CD4-positive, alpha-beta T cell treated with Interleukin-6 for 4 hours (primary cell): ENCODE measurements at regions not wholly inside any gene's neighbourhood (a gene's known extent, or its start where the extent isn't known, plus 50 kb on each side); places are given as distances from the start of the nearest gene placed in this dataset.
A peak's percentile ranks its signal among the peaks of the same experiment; 100 is the strongest.

Source experiments
- DNase-seq: peaks from one replicate; pipeline ENCODE4 v3.0.0-alpha.2; 2020; ENCODE audit warnings: mixed read lengths

- DNase-seq: no peak
Measured at GRCh38 chr3:7793786-7794185, 707.8 kb upstream of the LMCD1 start.

GRCh38 chr3:7798276-7798675 is 703.3 kb upstream of the LMCD1 start:
- no peak for DNase-seq

DNA sequence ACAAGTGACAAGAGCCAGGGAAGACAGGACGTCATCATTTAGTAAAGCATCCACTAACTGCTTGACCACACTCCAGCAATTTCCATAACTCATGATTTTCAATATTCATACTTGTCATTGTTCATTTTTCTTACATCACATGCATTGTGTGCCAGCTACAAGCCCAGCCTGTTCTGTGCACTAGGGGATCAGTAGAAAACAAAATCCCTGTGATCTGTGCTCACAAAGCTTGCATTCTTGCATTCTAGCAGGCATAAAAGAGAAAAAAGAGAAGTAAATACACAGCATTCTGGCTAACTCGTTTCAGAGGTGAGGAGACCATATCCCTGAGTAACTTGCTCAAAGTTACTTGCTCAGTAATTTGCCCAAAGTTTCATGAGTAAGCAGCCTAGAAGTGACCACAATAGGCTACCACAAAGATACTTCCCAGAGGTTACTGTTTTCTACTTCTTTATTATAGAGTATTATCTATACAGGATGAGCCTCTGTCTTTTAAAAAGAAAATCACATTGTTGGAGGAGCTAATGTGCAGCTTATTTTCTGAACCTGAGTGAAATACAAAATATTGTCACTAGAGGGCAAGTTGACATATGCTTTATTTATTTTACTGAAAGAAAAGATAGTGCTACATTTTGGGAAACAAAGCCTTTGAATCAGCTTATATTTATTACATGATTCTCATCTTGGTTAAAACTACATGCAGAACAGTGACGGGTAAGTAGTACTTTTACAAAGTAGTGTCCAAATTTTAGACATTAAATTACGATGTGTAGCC is 701.4 kb upstream of the LMCD1 start:
- no peak for DNase-seq

DNA sequence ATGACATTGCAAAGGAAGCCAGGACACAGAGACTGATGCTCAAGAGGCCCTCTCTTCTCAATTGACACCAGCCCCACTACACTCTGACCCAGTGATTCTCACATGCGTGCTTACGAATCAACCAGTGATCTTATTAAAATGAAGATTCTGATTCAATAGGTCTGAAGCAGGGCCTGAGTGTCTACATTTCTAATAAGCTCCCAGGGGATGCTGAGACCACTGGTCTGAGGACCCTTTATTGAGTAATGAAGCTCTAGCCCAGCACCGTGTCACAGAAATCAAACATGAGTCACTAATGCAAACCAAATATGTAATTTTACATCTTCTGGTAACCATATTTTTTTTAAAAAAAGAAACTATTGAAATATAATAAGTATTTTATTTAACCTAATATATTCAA is 689.1 kb upstream of the LMCD1 start:
- no peak for DNase-seq

DNA sequence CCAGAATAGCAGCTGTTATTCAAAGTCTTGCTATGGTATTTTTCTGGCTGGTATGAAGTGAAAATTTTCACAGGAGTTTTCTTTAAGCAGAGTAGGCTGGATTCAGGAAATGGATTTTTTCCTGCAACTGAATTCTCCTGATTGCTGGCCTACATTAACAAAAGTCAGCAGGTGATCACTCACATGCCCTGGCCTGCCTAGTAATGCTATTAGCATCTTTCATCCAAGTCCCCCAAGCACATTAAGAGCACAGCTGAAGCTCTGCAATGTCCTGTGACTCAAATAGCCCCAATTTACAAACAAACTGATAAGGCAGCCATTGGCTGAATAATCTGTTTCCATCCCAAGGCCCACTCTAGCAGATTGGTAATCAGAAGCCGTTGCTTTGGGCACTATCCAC is 688.3 kb upstream of the LMCD1 start:
- no peak for DNase-seq

GRCh38 chr3:7817239-7817638 is 684.4 kb upstream of the LMCD1 start:
- DNase-seq: no peak

DNA sequence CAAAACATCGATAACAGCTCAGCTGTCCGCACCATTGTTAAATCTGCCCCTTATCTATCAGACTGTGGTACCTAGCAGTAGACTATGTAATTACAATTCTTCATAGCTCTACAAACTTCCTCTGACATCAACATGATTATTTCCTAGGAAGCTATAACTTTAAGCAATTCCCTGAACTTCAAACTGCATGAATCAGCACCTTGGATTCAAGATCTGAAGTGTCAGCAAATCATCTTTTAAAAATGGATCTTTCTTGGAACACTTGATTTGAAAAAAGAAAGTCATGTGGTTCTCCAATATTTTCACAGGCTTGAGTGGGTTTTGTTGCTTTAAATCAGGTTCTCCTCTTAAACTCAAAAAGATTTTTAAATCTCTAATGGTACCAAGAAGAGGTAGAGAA is 680.7 kb upstream of the LMCD1 start:
- no peak for DNase-seq

DNA sequence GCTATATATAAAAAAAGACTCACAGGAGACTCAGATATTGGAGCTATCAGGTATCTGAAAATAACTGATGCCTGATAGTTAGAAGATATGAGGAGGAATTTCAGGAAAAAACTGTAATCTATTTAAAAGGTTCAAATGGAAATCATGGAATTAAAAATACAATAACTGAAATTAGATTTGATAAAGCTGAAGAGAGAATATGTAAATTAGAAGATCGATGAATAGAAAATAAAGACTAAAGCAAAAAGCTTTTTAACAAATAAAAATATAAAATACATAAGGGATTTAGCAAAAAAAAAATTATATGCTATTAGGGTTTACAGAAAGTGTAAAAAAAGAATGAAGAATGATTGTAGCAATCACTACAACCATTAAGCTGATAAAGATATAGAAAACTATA is 679.8 kb upstream of the LMCD1 start:
- DNase-seq: no peak

- DNase-seq: no peak
Measured at GRCh38 chr3:7841451-7841850, 660.2 kb upstream of the LMCD1 start.

- DNase-seq: no peak
Measured at GRCh38 chr3:7843441-7843840, 658.2 kb upstream of the LMCD1 start.

GRCh38 chr3:7847021-7847420 is 654.6 kb upstream of the LMCD1 start:
- no peak for DNase-seq

DNA sequence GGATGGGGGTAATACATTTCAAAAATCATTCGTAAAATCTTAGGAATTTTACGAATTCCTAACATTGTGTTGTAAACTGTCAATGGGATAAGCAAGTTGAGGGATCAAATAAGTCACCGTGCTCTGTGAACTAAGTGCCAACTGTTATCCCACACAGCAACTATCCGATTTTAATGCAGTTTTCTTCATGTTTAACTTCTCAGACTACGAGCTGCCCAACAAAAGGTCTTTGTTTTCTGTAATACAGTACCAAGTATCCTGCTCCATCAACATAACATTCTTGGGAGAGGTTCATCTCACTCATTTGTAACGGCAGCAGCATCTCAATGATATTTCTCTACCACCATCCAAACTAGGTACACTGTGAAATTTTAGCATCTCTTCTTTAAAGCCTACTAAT is 654.1 kb upstream of the LMCD1 start:
- DNase-seq: no peak

DNA sequence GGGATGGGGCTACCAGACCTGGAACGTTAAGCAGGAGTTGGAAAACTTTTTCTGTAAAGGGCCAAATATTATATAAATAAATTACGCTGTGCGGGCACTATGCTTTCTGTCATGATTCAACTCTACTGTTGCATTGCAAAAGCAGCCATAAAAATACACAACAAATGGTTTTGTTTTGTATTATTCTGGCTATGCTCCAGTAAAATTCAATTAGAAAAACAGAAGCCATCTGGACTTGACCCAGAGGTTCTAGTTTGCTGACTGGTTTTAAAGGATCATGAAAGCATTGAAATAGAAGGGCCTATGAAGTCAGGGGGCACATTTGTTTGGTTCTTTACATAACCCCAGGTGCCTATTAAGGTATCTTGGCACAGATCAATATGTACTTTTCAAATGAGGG is 647.4 kb upstream of the LMCD1 start:
- DNase-seq: no peak

- no peak for DNase-seq
Measured at GRCh38 chr3:7854721-7855120, 646.9 kb upstream of the LMCD1 start.

DNA sequence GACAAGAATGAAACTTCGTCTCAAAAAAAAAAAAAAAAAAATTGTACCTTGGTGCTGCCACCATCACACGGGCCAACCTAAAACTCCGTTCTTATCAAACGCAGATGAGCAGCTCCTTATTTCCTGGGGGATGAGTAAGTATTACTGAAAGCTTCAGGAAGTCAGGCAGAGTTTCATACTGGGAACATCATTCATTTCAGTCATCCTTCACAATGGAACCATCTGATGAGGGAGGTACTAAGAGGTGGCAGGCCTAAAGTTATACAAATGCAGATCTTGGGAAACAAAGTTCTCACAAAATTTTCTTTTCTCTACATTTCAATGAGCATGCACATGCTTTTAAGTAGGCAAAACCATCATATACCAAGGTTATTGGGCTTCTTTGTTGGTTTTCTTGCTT is 636.0 kb upstream of the LMCD1 start:
- DNase-seq: no peak

GRCh38 chr3:7867587-7867986 is 634.0 kb upstream of the LMCD1 start:
- DNase-seq: no peak

- no peak for DNase-seq
Measured at GRCh38 chr3:7871003-7871560, 630.5 kb upstream of the LMCD1 start.

DNA sequence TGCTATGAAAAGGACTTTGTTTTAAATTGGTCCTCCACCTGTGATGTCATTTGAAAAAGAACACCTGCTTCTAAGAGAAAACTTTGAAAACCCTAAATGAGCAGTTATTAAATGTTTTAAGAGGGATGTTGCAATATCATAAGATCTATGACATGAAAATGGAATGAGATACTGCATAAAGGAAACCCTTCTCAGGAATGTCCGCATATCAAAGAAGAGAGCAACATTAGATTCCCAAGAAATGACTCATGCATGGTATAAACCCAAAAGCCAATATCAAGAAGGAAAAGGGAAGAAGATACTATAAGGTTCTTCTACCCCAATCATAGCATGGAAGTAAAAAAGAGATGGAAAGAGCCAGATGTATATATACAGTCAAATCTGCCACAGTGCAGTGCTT is 627.5 kb upstream of the LMCD1 start:
- no peak for DNase-seq

DNA sequence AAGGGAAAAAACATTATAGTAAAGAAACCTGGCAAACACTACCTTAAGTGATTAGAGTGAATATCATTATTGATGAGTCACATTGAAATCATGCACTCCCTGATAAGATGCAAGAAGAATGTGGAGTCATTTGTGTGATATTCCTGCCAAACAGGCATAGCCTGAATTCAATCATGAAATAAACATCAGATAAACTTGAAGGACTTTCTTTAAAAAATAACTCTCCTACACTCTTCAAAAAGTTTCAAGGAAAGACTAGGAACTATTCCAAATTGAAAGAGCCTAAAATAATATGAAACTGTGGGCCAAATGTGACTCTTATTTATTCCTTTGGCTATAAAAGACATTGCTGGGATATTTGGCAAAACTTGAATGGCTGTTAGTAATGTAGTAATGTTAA is 625.7 kb upstream of the LMCD1 start:
- no peak for DNase-seq

DNA sequence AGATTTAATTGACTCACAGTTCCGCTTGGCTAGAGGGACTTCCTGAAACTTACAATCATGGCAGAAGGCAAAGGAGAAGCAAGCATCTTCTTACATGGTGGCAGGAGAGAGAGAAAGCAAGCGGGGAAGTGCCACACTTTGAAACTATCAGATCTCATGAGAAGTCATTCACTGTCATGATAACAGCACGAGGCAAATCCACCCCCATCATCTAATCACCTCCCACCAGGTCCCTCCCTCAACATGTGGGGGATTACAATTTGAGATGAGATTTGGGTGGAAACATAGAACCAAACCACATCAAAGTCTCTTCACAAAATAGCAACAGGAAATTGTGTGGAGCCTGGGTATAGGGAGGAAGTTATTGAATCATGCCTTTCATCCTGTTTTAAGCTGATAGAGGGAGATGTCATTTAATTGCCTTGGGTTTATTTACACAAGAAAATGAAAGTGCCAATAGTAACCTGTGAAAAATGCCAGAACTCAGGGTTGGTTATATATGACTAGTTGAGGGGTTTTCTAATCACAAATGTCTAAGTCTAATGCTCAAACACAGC is 624.8 kb upstream of the LMCD1 start:
- peak; percentile 67 for DNase-seq

DNA sequence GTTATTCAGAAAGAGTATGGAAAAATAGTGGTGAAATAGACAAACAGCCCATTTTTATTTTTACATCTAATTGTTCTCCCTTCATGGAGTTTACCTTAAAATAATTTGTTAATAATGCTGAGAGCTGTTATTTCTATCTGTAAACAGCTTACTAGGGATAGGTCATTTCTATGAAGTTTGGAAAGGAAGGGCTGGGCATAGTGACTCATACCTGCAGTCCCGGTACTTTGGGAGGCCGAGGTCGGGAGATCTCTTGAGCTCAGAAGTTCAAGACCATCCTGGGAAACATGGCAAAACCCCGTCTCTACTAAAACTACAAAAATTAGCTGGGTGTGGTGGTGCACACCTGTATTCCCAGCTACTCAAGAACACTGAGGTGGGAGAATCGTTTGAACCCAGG is 624.3 kb upstream of the LMCD1 start:
- DNase-seq: no peak

DNA sequence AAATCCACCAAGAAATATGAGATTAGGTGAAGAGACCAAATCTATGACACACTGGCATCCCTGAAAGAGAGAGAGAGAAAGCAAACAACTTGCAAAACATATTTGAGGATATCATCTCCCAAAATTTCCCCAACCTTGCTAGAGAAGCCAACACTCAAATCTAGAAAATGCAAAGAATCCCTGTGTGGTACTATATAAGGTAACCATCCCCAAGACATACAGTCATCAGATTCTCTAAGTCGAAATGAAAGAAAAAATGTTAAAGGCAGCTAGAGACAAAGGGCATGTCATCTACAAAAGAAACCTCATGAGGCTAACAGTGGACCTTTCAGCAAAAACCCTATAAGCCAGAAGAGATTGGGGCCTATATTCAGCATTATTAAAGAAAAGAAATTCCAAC is 622.1 kb upstream of the LMCD1 start:
- no peak for DNase-seq

- no peak for DNase-seq
Measured at GRCh38 chr3:7881946-7882345, 619.7 kb upstream of the LMCD1 start.

DNA sequence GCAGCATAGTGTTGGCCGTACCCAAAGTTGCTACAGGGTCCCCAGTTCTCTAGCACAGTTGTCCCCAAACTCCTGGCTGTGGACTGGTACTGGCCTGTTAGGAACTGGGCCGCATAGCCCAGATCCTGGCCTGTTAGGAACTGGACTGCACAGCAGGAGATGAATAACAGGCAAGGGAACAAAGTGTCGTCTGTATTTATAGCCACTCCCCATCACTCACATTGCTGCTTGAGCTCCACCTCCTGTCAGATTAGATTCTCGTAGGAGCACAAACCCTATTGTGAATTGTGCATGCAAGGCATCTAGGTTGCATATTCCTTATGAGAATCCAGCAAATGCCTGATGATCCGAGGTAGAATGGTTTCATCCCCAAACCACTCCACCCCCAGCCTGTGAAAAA is 604.0 kb upstream of the LMCD1 start:
- no peak for DNase-seq

- DNase-seq: no peak
Measured at GRCh38 chr3:7913283-7913682, 588.3 kb upstream of the LMCD1 start.
